NB4 (cell line): ENCODE measurements at regions not wholly inside any gene's neighbourhood (a gene's known extent, or its start where the extent isn't known, plus 50 kb on each side); places are given as distances from the start of the nearest gene placed in this dataset.

ENCODE experiments used
- TF ChIP-seq, protein P1 (sequence below): IDR thresholded peaks from 2 replicates; pipeline ENCODE4 v1.6.1; 2011; ENCODE audit warnings: low read depth, low read length
- TF ChIP-seq, protein P2 (sequence below): IDR thresholded peaks from one replicate; pipeline ENCODE4 v1.5.1; 2012; ENCODE audit warnings: low read depth, low read length

DNA sequence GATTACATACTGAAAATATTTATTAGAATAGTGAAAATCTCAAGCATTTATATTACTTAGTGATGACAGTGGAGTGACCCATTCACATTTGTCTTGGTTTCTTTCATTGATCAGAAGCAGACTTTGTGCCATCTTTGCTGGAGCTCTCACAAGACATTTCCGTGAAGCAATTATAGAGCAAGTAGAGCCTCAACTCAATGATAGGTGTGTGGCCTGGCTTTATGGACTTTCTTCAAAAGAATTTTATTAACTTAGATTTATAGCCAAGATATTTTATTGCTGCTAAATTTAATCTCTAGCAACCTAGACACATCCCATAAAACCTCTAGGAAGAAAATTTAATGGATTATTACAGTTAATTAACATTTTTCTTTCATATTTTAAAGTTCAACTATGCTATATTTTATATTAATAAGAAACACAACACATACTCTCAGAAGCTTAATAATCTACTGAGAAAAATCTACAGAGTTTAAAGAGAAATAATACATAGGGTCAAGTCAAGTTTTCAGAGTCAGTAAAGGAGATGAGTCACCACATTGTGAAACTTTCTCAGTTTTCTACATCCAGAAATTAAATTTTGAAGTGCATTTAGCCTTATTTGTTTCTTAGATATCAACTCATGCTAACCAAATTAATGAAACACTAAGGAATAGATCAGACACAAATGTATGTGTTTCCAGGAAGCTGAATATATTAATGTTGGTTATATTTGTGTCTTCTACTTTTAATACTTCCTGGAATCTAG is 160.5 kb downstream of the LACC1 start:
- TF ChIP-seq, protein P1, sequence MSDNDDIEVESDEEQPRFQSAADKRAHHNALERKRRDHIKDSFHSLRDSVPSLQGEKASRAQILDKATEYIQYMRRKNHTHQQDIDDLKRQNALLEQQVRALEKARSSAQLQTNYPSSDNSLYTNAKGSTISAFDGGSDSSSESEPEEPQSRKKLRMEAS: no peak
- TF ChIP-seq, protein P2, sequence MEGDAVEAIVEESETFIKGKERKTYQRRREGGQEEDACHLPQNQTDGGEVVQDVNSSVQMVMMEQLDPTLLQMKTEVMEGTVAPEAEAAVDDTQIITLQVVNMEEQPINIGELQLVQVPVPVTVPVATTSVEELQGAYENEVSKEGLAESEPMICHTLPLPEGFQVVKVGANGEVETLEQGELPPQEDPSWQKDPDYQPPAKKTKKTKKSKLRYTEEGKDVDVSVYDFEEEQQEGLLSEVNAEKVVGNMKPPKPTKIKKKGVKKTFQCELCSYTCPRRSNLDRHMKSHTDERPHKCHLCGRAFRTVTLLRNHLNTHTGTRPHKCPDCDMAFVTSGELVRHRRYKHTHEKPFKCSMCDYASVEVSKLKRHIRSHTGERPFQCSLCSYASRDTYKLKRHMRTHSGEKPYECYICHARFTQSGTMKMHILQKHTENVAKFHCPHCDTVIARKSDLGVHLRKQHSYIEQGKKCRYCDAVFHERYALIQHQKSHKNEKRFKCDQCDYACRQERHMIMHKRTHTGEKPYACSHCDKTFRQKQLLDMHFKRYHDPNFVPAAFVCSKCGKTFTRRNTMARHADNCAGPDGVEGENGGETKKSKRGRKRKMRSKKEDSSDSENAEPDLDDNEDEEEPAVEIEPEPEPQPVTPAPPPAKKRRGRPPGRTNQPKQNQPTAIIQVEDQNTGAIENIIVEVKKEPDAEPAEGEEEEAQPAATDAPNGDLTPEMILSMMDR: no peak
